HepG2 (cell line): ENCODE measurements at regions not wholly inside any gene's neighbourhood (a gene's known extent, or its start where the extent isn't known, plus 50 kb on each side); places are given as distances from the start of the nearest gene placed in this dataset.

ENCODE experiments used
- ATAC-seq: fragments of 200-7000 bp; cut with Tn5 transposase; 3 replicates; pipeline ENCODE4 v1.9.1; 2020; ENCODE audit warnings: mild to moderate bottlenecking, moderate library complexity
- BruUV-seq: library from RNA; stranded (reverse); fragments of 400-500 nt; replicated peaks from 2 replicates; lab custom pipeline; 2021; lab: Mats Ljungman, UMichigan
- CTCF ChIA-PET: fragments of 300-600 bp; formaldehyde crosslinking; extraction: SDS; loops from one replicate; lab custom pipeline; 2021; ENCODE audit warnings: low total read pairs, inconsistent platforms, low intra/inter-chr PET ratio; lab: Yijun Ruan, JAX
- POLR2A ChIA-PET: fragments of 350-600 bp; sonication (Branson Sonifier 250); formaldehyde crosslinking; loops from one replicate; lab custom pipeline; 2020; ENCODE audit warnings: antibody characterized with exemption, inconsistent platforms; lab: Yijun Ruan, JAX
- DNase-seq: peaks from one replicate; pipeline ENCODE4 v3.0.0-alpha.2; 2015; ENCODE audit warnings: low spot score
- FAIRE-seq: peaks from 3 replicates; lab custom pipeline; 2011; peaks lifted over from hg19 to GRCh38; lab: Jason Lieb, UNC
- H2AFZ ChIP-seq: one replicate; pipeline ENCODE4 v1.6.1; 2011; ENCODE audit warnings: low read length, inconsistent platforms
- H3K27ac ChIP-seq: fragments of 300-600 bp; 3 replicates; pipeline ENCODE4 v1.8.0; 2011; ENCODE audit warnings: mixed run types, mild to moderate bottlenecking, mixed read lengths, low read length, inconsistent platforms; ENCODE audit not compliant: insufficient read depth; ENCODE audit errors: extremely low read length
- H3K27me3 ChIP-seq, 2 experiments: fragments of 200-600 bp in 1 of 2; 2 replicates in 1 of 2; 3 replicates in 1 of 2; pipeline versions ENCODE4 v1.6.0 to v1.8.0; 2011; ENCODE audit warnings: low read length in 2 of 2, mild to moderate bottlenecking in 2 of 2, moderate library complexity in 2 of 2, inconsistent platforms in 1 of 2; ENCODE audit not compliant: insufficient read depth in 2 of 2, control insufficient read depth in 1 of 2
- H3K36me3 ChIP-seq, 2 experiments: fragments of 200-600 bp in 1 of 2; replicated peaks in 1 of 2; 2 replicates in 1 of 2; 3 replicates in 1 of 2; pipeline versions ENCODE4 v1.5.1 to v1.8.0; 2011; ENCODE audit warnings: low read length in 2 of 2, inconsistent platforms in 1 of 2; ENCODE audit not compliant: insufficient read depth in 2 of 2, control insufficient read depth in 1 of 2
- H3K4me1 ChIP-seq: 2 replicates; pipeline ENCODE4 v1.5.1; 2012; ENCODE audit warnings: low read length, inconsistent platforms; ENCODE audit not compliant: insufficient read depth
- H3K4me2 ChIP-seq: 2 replicates; pipeline ENCODE4 v1.6.0; 2011; ENCODE audit warnings: low read depth, low read length, inconsistent platforms
- H3K4me3 ChIP-seq, 3 experiments: fragments of 200-600 bp in 1 of 3; sonication (generic), shearing (Covaris generic) in 1 of 3; replicated peaks in 1 of 3; 2 replicates each; pipeline ENCODE4 v1.5.1; 2011 to 2016; ENCODE audit warnings: low read length in 3 of 3, inconsistent platforms in 2 of 3, low read depth in 2 of 3, mild to moderate bottlenecking in 2 of 3, control low read depth in 1 of 3, mixed read lengths in 1 of 3; ENCODE audit not compliant: insufficient read depth in 1 of 3
- H3K79me2 ChIP-seq: one replicate; pipeline ENCODE4 v1.6.1; 2011; ENCODE audit warnings: low read length, inconsistent platforms; ENCODE audit not compliant: insufficient read depth
- H3K9ac ChIP-seq: 2 replicates; pipeline ENCODE4 v1.6.0; 2011; ENCODE audit warnings: mild to moderate bottlenecking, low read depth, low read length, inconsistent platforms; ENCODE audit not compliant: insufficient read depth
- H3K9me3 ChIP-seq: 2 replicates; pipeline ENCODE4 v1.5.1; 2012; ENCODE audit warnings: mild to moderate bottlenecking, low read length
- H4K20me1 ChIP-seq: 2 replicates; pipeline ENCODE4 v1.6.0; 2011; ENCODE audit warnings: inconsistent platforms, mild to moderate bottlenecking, low read length, moderate library complexity; ENCODE audit not compliant: insufficient read depth
- EEA1 ChIP-seq: sonication (generic); formaldehyde crosslinking; IDR thresholded peaks from 2 replicates; pipeline ENCODE4 v1.5.1; 2020; ENCODE audit warnings: mild to moderate bottlenecking, missing genetic modification reagents, borderline replicate concordance
- ETV5 ChIP-seq: IDR thresholded peaks from 2 replicates; pipeline ENCODE4 v1.6.1; 2018; ENCODE audit warnings: missing biosample characterization, missing genetic modification reagents, inconsistent platforms, borderline replicate concordance
- FOXJ3 ChIP-seq: sonication (generic); formaldehyde crosslinking; IDR thresholded peaks from 2 replicates; pipeline ENCODE4 v1.4.0; 2020; ENCODE audit warnings: missing genetic modification reagents, mild to moderate bottlenecking, borderline replicate concordance
- JUN ChIP-seq: sonication (generic); formaldehyde crosslinking; IDR thresholded peaks from 2 replicates; pipeline ENCODE4 v1.4.0; 2020; ENCODE audit warnings: mild to moderate bottlenecking, missing genetic modification reagents
- ZFAT ChIP-seq: sonication (generic); formaldehyde crosslinking; conservative IDR thresholded peaks from 2 replicates; pipeline ENCODE4 v1.8.1; 2023; ENCODE audit warnings: missing genetic modification reagents, inconsistent platforms
- ZMYM3 ChIP-seq: sonication (generic); formaldehyde crosslinking; IDR thresholded peaks from 2 replicates; pipeline ENCODE4 v1.5.1; 2020; ENCODE audit warnings: mild to moderate bottlenecking, missing genetic modification reagents
- ZNF235 ChIP-seq: sonication (generic); formaldehyde crosslinking; IDR thresholded peaks from 2 replicates; pipeline ENCODE4 v1.8.1; 2023; ENCODE audit warnings: mild to moderate bottlenecking, missing genetic modification reagents, borderline replicate concordance
- WGBS: methylation state at CpG from one replicate; pipeline ENCODE4 v1.1.6; 2017; ENCODE audit warnings: low lambda C conversion rate; 5-methylcytosine and 5-hydroxymethylcytosine counted together
- in situ Hi-C: cut with HindIII; loops from 2 replicates; pipeline ENCODE4 v1.10.0; 2017; ENCODE audit warnings: low pct_unique_long_range_greater_than_20kb; ENCODE audit not compliant: extremely low pct_ligation_motif_present
- intact Hi-C: fragments of 100-400 bp; cut with micrococcal nuclease; formaldehyde crosslinking; loops from one replicate; pipeline ENCODE4 v1.10.0; 2022; ENCODE audit not compliant: unreplicated experiment
- TF ChIP-seq, protein P1 (sequence below): sonication (generic); formaldehyde crosslinking; IDR thresholded peaks from 2 replicates; pipeline ENCODE4 v1.4.0; 2020; ENCODE audit warnings: missing genetic modification reagents, borderline replicate concordance
- TF ChIP-seq, protein P2 (sequence below): sonication (generic); formaldehyde crosslinking; IDR thresholded peaks from 2 replicates; pipeline ENCODE4 v1.5.0; 2020; ENCODE audit warnings: missing genetic modification reagents, mild to moderate bottlenecking, borderline replicate concordance
- TF ChIP-seq, protein P3 (sequence below): sonication (generic); formaldehyde crosslinking; IDR thresholded peaks from 2 replicates; pipeline ENCODE4 v1.4.0; 2020; ENCODE audit warnings: missing genetic modification reagents

DNA sequence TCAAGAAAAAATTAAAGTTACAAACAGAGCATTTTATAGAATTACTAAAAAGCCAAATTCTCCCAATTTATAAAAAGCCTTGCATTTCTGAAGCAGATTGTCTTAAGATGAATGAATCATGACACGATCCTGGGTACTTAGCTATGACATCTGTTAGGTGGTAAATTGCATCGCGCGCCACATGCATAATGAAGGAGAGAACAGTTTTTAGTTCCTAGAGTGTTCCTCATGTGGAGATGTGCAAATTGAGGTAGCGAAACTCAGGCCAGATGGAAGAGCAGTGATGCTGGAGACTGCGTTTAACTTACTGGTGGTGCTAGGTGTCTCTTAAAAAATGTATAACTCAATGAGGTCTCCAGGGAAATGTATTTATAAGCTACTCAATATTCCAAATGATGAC lies 516.1 kb downstream of the EFNA5 start:
- Histone ChIP-seq H4K20me1 (no peaks in the 10 kb centered on the region), H3K36me3 (no peaks in the 10 kb centered on the region), H3K9me3 (no peaks in the 10 kb centered on the region), H3K79me2 (no peaks in the 10 kb centered on the region), H3K27ac (no peak overlapping the region), H3K4me1 (no peaks in the 10 kb centered on the region), H3K27me3 (no peaks in the 10 kb centered on the region), H3K9ac (no peak overlapping the region), H2AFZ (no peak overlapping the region), H3K4me2 (no peak overlapping the region), H3K4me3 (no peak overlapping the region)
- ChIA-PET POLR2A (no interaction called here), CTCF (no interaction called here)
- intact Hi-C loops, result no loop called here
- no peak for ATAC-seq
- in situ Hi-C loops, result no loop called here
- BruUV-seq, result no TSS peak
- FAIRE-seq, result no peak
- WGBS, result 55% methylated on average over 6 of the region's 6 CpGs
- DNase-seq, result no peak
- TF ChIP-seq, protein P1, sequence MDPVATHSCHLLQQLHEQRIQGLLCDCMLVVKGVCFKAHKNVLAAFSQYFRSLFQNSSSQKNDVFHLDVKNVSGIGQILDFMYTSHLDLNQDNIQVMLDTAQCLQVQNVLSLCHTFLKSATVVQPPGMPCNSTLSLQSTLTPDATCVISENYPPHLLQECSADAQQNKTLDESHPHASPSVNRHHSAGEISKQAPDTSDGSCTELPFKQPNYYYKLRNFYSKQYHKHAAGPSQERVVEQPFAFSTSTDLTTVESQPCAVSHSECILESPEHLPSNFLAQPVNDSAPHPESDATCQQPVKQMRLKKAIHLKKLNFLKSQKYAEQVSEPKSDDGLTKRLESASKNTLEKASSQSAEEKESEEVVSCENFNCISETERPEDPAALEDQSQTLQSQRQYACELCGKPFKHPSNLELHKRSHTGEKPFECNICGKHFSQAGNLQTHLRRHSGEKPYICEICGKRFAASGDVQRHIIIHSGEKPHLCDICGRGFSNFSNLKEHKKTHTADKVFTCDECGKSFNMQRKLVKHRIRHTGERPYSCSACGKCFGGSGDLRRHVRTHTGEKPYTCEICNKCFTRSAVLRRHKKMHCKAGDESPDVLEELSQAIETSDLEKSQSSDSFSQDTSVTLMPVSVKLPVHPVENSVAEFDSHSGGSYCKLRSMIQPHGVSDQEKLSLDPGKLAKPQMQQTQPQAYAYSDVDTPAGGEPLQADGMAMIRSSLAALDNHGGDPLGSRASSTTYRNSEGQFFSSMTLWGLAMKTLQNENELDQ, result no peak
- TF ChIP-seq, protein P2, sequence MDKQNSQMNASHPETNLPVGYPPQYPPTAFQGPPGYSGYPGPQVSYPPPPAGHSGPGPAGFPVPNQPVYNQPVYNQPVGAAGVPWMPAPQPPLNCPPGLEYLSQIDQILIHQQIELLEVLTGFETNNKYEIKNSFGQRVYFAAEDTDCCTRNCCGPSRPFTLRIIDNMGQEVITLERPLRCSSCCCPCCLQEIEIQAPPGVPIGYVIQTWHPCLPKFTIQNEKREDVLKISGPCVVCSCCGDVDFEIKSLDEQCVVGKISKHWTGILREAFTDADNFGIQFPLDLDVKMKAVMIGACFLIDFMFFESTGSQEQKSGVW, result no peak
- TF ChIP-seq ZNF235 (CRISPR knock-in tag), result no peak
- TF ChIP-seq ETV5 (CRISPR knock-in tag), result no peak
- TF ChIP-seq, all 625 proteins: peak for 0

DNA sequence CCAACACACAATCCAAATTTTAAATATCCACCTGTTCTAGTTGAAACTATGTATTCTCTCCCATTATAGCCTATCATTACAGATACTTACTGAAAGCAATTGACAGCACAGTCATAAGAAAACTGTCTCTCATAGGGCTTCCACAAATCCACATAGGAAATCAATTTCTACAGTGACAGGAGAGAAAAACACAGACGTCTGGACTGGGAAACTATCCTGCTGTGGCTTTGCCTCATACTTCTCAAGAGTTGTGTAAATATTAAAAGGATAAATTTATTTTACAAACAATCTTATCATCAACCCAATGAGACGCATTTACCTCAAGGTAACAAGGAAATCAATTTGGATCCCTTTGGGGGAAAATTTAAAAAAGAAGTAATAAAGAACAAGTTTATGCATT lies 517.5 kb downstream of the EFNA5 start:
- Histone ChIP-seq H3K9ac (no peak overlapping the region), H3K4me1 (no peaks in the 10 kb centered on the region), H3K4me3 (no peak overlapping the region), H3K79me2 (no peaks in the 10 kb centered on the region), H3K36me3 (no peaks in the 10 kb centered on the region), H2AFZ (no peak overlapping the region), H3K27ac (no peak overlapping the region), H3K4me2 (no peak overlapping the region), H4K20me1 (no peaks in the 10 kb centered on the region), H3K27me3 (no peaks in the 10 kb centered on the region), H3K9me3 (no peaks in the 10 kb centered on the region)
- DNase-seq (no peak), ATAC-seq (no peak), FAIRE-seq (no peak)
- CTCF ChIA-PET, result no interaction called here
- in situ Hi-C loops (no loop called here), intact Hi-C loops (no loop called here)
- no TSS peak for BruUV-seq
- POLR2A ChIA-PET, result no interaction called here
- TF ChIP-seq ZFAT (CRISPR knock-in tag), result no peak
- TF ChIP-seq FOXJ3 (CRISPR knock-in tag), result no peak
- TF ChIP-seq JUN, result no peak
- TF ChIP-seq, protein P3, sequence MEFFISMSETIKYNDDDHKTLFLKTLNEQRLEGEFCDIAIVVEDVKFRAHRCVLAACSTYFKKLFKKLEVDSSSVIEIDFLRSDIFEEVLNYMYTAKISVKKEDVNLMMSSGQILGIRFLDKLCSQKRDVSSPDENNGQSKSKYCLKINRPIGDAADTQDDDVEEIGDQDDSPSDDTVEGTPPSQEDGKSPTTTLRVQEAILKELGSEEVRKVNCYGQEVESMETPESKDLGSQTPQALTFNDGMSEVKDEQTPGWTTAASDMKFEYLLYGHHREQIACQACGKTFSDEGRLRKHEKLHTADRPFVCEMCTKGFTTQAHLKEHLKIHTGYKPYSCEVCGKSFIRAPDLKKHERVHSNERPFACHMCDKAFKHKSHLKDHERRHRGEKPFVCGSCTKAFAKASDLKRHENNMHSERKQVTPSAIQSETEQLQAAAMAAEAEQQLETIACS, result no peak
- TF ChIP-seq EEA1 (CRISPR knock-in tag), result no peak
- no peak for TF ChIP-seq ZMYM3
- WGBS, result 0% methylated on average over 2 of the region's 2 CpGs
